Fibroblast of lung (primary cell): ENCODE measurements at regions not wholly inside any gene's neighbourhood (a gene's known extent, or its start where the extent isn't known, plus 50 kb on each side); places are given as distances from the start of the nearest gene placed in this dataset.

Source experiments
- EZH2 ChIP-seq: IDR thresholded peaks from 2 replicates; pipeline ENCODE4 v1.5.1; 2012; ENCODE audit warnings: low read length, control low read depth, mild to moderate bottlenecking; ENCODE audit errors: missing control alignments
- TF ChIP-seq, protein P1 (sequence below), 2 donors: IDR thresholded peaks in 1 of 2; conservative IDR thresholded peaks in 1 of 2; 1 replicate in 1 of 2; 2 replicates in 1 of 2; pipeline ENCODE4 v1.5.1; 2011 to 2012; ENCODE audit warnings: low read length in 2 of 2, control low read depth in 1 of 2, inconsistent platforms in 1 of 2, low read depth in 1 of 2, mild to moderate bottlenecking in 1 of 2

DNA sequence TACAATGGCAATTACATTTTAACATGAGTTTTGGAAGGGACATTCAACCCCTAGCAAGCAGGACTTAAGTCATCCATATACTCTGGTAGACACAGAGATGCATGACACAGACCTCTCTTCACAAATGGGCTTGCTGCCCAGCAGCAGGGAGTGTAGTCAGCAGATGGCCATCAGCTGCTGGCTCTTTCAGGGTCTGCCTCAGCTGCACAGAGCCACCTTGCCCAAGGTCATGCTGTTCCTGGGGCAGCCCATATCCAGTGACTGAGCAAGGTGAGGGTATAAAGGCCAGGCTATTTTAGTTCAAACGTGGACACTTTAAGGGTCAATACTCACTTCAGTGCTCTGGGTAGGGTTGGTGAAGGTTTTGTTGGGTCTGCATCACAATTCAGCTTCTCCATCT is 58.3 kb upstream of the JDP2 start:
- TF ChIP-seq, protein P1, sequence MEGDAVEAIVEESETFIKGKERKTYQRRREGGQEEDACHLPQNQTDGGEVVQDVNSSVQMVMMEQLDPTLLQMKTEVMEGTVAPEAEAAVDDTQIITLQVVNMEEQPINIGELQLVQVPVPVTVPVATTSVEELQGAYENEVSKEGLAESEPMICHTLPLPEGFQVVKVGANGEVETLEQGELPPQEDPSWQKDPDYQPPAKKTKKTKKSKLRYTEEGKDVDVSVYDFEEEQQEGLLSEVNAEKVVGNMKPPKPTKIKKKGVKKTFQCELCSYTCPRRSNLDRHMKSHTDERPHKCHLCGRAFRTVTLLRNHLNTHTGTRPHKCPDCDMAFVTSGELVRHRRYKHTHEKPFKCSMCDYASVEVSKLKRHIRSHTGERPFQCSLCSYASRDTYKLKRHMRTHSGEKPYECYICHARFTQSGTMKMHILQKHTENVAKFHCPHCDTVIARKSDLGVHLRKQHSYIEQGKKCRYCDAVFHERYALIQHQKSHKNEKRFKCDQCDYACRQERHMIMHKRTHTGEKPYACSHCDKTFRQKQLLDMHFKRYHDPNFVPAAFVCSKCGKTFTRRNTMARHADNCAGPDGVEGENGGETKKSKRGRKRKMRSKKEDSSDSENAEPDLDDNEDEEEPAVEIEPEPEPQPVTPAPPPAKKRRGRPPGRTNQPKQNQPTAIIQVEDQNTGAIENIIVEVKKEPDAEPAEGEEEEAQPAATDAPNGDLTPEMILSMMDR (conservative IDR thresholded peaks at IDR 0.05 in 1 of 2, IDR thresholded peaks at IDR 0.05 in 1 of 2; ENCODE audit: low read depth in 1 of 2, low read length in 2 of 2): no peak
- TF ChIP-seq EZH2: no peak
